ENCODE measurements at regions not wholly inside any gene's neighbourhood (a gene's known extent, or its start where the extent isn't known, plus 50 kb on each side); places are given as distances from the start of the nearest gene placed in this dataset.

- TF ChIP-seq ZNF462 (CRISPR knock-in tag; IDR thresholded peaks at IDR 0.05) (no peak), EZH2 (IDR thresholded peaks at IDR 0.05; ENCODE audit: low read depth, unreplicated experiment) (no peak), JUNB (IDR thresholded peaks at IDR 0.05; ENCODE audit: unreplicated experiment) (no peak), ETS1 (IDR thresholded peaks at IDR 0.05) (no peak)
Measured at GRCh38 chr13:106238690-106239089, 296.8 kb downstream of the EFNB2 start (continued).

GRCh38 chr13:106234636-106235035 lies 300.8 kb downstream of the EFNB2 start:
- Histone ChIP-seq H3F3A (replicated peaks; ENCODE audit: low read depth) (0 out of 2 replicates have a peak, but pooled peaks cover 6% of the 10 kb centered on the region), H2AFZ (peak overlapping the region; percentile 38; the same call in 1 of the 2 replicates), H3K27me3 (ENCODE audit: insufficient read depth) (no peaks in the 10 kb centered on the region), H3K79me2 (replicated peaks; ENCODE audit: insufficient read depth) (no peaks in the 10 kb centered on the region), H3K9me2 (ENCODE audit: insufficient read depth) (no peaks in the 10 kb centered on the region), H3K4me2 (no peak overlapping the region), H4K20me1 (replicated peaks; ENCODE audit: insufficient read depth) (no peaks in the 10 kb centered on the region), H3K27ac (ENCODE audit: low read depth) (no peak overlapping the region), H3K4me3 (no peak overlapping the region), H3K4me1 (ENCODE audit: insufficient read depth) (peaks cover 17% of the 10 kb centered on the region), H3K36me3 (ENCODE audit: insufficient read depth) (no peaks in the 10 kb centered on the region)
- DNase-seq (ENCODE audit: low spot score) (no peak), ATAC-seq (no peak)
- H3K27me3 Mint-ChIP-seq (ENCODE audit: insufficient read depth, low read depth, poor library complexity): peaks cover 4% of the 10 kb centered on the region
- no peak overlapping the region for H3K4me3 Mint-ChIP-seq
- H3K27ac Mint-ChIP-seq: 0 out of 2 replicates have a peak overlapping the region, but pooled peaks have one; percentile 87
- H3K36me3 Mint-ChIP-seq (ENCODE audit: low read depth): peaks cover 3% of the 10 kb centered on the region; the same call in 1 of the 3 replicates
- H3K4me1 Mint-ChIP-seq: peaks cover 28% of the 10 kb centered on the region
- no peaks in the 10 kb centered on the region for H3K9me3 Mint-ChIP-seq
- TF ChIP-seq NANOG (IDR thresholded peaks at IDR 0.05; ENCODE audit: borderline replicate concordance) (no peak), ZNF331 (CRISPR knock-in tag; IDR thresholded peaks at IDR 0.05; ENCODE audit: low read depth) (no peak), STAT1 (IDR thresholded peaks at IDR 0.05; ENCODE audit: unreplicated experiment) (no peak), CREB1 (CRISPR knock-in tag; IDR thresholded peaks at IDR 0.05; ENCODE audit: low read depth) (no peak), POLR2AphosphoS5 (IDR thresholded peaks at IDR 0.05; ENCODE audit: low read depth) (no peak), CTCF (conservative IDR thresholded peaks at IDR 0.05; ENCODE audit: low read depth in 2 of 2) (no peak), REST (IDR thresholded peaks at IDR 0.05; ENCODE audit: unreplicated experiment) (no peak), EZH2 (IDR thresholded peaks at IDR 0.05; ENCODE audit: low read depth, unreplicated experiment) (no peak)

Data from GM23338 (cell line).